HG02970 (cell line): ENCODE measurements at regions not wholly inside any gene's neighbourhood (a gene's known extent, or its start where the extent isn't known, plus 50 kb on each side); places are given as distances from the start of the nearest gene placed in this dataset.

ENCODE experiments used
- ATAC-seq: cut with Tn5 transposase; IDR thresholded peaks from one replicate; pipeline ENCODE4 v1.9.1; 2021; ENCODE audit warnings: mild to moderate bottlenecking, moderate library complexity, moderate number of reproducible peaks; ENCODE audit not compliant: unreplicated experiment, low FRiP score

DNA sequence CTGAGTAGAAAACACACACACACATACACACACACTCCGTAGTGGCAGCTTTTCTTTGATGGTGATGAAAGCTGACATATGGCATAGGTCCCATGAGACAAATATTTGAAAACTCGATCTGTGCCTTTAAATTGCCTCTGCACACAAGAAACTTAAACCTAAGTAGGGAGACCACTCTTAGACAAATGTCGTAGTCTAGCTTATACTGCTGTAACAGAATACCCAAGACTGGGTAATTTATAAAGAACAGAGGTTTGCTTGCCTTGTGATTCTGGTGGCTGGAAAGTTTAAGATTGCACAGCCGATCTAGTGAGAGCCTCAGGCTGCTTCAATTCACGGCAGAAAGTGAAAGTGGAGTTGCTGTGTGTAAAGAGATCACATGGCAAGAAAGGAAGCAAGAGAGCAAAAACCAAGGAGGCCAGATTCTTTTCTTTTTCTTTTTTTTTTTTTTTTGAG lies 489.4 kb upstream of the SORCS1 start:
- ATAC-seq: no peak

DNA sequence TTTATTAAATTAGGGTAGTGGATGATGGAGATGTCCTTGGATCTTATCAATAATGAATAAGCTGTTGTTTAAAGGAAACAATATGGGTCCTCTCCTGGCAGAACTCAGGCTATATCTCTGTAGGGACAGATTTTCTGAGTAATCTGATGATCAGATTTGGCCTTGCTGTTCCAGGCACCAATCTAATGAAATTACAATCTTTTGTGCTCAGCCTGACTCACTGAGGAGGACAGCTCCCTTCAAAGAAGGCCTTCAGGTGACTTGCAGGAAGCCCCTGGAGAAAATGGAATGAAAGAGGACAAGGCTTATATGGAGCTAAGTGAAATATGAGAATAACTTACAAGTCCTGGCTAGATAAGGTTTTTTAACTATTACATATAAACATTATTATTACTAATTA lies 486.4 kb upstream of the SORCS1 start:
- ATAC-seq: no peak

DNA sequence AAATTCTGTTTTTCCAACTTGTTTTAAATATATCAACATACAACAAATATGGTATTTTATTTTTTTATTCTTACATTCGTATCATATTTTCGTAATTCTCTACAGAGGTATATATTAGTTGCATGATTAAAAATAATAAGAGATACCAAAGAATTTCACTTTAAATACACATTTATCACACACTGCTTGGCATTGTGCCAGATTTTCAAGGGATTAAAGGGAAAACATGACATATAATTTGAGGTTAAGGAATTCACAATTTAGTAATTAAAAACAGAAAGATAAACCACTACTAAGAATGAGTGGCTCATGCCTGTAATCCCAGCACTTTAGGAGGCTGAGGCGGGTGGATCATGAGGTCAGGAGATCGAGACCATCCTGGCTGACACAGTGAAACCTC lies 484.7 kb upstream of the SORCS1 start:
- no peak for ATAC-seq

DNA sequence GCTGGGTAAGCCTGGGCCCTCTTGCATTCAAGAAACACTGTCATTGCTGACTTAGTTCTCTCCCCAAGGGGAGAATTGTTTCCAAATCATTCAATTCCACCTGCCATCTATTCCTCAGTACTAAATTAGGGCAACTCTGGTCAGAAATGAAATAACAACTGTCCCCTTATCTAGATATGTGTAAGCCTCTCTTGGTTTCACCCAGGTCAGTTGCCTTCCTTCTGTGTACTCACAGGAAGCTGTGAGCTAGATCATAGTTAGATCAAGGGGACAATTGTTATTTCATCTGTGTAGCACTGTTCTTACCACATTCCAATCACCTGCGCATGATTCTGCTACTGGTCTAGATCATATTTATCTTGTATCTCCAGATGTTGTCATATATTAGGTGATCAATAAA lies 483.0 kb upstream of the SORCS1 start:
- no peak for ATAC-seq

DNA sequence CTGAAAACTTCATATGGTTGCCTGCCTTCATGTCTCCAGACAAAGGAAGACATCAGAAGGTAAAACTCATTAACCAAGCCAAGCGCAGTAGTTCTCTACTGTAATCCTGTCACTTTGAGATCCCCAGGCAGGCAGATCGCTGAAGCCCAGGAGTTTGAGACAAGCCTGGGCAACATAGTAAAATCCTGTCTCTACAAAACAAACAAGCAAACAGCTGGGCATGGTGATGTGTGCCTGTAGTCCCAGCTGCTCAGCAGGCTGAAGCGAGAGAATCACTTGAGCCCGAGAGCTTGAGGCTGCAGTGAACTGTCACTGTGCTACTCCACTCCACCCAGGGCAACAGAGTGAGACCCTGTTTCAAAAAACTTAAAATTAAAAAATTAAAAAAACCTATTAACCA lies 467.4 kb upstream of the SORCS1 start:
- ATAC-seq: no peak

DNA sequence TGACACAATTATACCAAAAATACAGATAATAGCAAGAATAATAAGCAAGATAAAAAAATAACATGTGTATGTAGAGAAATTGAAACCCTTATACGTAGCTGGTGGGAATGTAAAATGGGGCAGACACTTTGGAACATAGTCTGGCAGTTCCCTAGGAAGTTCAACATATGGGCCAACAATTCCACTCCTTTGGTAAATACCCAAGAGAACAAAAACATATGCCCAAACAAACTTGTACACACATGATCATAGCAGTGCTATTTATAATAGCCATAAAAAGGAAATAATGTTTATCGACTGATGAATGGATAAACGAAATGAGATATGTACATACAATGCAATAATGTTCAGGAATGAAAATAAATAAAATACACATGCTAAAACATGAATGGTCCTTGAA lies 462.4 kb upstream of the SORCS1 start:
- no peak for ATAC-seq

DNA sequence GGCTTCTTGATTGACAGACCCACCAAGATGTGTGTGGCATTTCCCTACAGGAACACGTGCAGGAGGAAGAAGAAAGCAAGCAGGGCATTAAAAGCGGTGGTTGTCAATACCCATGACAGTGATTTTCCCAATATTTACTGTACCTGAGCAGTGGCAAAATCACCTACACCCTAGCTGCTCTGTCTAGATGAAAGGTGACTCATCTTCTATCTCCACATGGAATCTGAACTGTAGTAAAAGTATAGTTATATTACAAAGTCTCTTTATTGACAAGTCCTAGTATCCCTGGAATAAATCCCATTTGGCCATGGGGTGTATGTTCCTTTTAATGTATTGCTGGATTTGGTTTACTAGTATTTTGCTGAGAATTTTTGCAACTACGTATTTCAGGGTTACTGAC lies 458.8 kb upstream of the SORCS1 start:
- ATAC-seq: no peak

DNA sequence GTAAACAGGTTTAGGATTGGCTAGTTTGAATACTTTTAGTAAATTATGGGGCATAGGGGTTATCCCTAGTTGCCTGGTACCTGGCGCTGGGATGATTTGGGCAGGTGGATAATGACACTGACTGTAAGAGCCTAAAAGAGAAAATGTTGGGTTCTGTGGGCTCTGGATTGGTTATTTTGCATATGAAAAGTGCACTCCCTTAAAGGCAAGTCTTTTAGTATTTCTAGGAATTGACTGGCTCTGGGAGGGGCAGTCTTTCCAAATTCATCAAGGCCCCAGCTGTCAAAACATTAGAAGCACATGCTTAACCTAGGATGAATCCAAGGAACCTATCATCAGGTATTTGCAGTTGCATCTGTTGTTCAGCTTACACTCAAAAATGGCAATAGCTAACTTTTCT lies 454.6 kb upstream of the SORCS1 start:
- no peak for ATAC-seq

DNA sequence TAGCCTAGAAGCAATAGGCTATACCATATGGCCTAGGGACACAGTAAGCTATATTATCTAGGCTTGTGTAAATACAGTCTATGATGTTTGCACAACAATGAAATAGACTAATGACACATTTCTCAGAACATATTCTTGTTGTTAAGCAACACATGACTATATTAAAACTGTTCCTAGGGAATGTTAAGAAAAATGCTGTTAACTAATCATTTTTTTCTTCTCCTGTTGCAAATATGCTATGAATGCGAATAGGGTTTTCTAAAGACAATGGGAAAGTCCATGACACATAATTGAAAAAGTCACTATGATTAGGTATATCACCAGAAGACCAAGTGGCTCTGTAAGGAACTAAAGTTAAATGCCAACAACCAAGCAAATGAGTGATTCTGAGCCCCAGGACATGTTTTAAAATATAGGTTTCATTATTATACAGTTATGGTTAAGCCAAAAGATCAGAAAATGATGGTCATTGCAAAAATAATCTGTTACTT lies 454.0 kb upstream of the SORCS1 start:
- no peak for ATAC-seq

DNA sequence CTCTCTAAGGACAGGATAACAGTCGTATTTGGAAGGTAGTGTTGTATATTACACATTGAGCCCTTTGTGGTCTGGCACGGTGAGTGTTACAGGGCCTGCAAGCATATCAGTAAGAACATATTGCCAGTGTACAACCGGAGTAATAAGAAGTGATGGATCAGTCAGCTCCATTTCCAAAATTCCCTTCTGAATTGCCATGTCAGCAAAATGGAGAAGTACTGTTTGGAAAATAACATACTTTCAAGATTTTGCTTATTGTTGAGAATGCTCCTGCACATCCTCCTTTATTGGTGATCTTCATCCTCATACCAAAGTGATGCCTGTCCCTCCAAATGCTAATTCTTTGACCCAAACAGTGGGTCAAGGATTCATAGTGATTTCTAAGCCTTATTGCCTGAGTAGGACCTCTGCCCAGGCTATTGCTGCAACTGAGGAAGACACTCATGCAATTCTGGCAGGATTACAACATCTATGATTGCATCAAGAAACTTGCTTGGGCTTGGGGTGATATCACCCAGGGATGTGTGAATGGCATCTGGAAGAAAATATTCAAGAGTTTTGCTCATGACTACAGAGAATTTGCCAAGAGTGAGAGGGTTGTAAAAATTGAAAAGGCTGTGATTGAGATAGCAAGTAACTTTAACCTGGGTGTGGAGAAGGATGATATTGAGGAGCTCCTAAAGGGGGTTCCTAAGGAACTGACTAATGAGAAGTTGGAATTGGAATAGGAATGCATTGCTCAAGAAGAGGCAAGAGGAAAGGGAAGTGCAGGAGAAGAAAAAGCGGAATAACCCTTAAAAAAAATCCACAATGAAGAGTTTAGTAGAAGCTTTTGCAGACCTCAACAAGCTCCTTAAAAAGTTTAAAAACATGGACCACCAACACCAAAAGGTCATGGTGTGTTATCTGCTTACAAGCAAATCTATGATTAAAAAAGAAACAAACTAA lies 452.2 kb upstream of the SORCS1 start:
- ATAC-seq: no peak

DNA sequence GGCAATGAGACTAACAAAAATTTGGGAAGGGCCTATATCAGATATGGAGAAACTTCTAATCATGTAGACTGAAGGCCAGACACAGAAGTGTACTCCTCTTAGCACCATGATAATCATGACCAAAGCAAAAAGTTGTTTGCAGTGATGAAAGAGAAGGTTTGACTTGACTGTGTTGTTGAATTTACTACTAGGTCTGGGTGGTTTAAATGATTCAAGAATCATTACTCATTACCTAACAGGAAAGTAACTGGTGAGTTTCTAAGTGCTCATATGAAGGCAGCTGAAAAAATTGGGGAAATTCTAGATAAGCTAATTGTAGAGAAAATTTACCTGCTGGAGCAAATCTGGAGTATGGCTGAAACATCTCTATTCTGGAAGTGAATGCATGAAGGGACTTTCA lies 451.5 kb upstream of the SORCS1 start:
- no peak for ATAC-seq

DNA sequence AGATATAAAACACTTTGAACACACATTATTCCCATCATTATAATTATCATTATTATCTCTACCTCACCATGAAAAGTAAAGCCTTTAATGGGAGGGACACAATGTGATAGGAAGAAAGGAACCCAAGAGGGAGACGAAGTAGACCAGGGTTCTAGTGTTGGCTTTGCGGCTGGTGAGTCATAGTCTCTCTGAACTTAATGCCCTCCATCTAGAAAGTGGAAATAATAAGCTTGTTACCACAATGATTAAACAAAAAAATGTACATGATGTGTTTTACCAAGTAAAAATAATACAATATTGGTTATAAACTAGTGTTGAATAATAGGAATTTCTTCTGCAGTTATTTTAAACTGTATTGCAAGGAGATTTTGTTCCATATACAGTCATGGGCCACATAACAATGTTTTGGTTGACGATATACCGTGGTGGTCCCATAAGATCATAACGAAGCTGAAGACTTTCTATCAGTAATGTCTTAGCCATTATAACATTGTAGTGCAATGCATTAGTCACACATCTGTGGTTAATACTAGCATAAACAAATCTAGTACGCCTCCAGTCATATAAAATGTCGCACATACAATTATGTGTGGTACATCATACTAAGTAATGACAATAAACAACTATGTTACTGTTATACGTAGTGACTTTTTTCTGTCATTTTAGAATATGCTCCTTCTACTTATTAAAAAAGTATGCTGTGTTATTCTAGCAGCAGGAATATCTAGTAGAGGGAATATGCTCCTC lies 450.6 kb upstream of the SORCS1 start:
- ATAC-seq: no peak

DNA sequence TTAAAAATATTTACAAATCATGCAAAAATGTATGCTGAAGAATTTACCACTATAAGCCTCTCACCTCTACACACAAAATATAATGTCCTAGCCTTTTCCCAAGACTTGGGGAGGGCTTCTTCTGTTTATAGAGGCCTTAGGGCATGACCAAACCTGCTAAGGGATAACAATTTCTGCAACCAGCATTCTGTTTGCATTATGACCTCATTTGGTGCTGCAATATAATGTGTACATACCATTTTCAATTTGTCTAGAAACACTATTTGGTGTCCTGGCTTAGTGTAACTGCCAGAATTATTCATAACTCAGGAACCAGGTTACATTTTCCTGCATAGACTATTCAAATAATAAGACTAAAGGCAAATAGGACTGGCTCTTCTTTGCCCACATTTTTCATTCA lies 446.6 kb upstream of the SORCS1 start:
- ATAC-seq: no peak

DNA sequence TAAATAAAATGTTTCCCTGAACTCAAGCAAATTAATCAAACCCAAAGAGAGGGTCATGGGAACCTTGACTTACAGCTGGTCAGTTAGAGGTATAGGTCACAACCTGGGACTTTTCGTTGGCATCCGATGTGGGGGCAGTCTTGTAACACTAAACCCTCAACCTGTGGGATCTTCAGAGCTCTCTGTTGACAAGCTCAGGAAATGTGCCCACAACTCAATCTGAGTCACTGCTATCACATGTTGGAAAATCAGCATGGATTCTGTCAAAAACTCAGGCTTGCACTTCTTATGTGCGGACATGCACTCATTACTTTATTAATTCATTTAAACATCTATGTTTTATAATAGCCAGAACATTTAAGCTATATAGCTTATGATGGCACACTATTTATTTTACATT lies 424.6 kb upstream of the SORCS1 start:
- no peak for ATAC-seq

DNA sequence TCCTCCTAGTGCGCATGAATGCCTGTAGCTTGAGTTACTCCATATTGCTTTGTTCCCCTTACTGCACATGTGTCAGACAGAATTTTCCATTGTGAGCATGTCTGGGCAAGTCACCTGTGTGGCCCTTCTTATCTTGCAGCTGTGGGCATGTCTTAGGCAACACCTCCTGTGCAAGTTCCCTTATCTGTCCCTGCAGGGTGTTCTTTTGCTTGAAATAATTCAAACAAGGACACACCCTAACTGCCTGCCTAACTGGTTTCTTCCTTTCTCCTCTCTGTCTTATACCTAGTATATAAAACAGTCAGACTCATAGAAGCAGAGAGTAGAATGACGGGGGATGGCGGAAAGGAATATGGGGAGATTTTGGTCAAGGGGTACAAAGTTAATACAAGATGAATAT lies 421.1 kb upstream of the SORCS1 start:
- ATAC-seq: no peak

DNA sequence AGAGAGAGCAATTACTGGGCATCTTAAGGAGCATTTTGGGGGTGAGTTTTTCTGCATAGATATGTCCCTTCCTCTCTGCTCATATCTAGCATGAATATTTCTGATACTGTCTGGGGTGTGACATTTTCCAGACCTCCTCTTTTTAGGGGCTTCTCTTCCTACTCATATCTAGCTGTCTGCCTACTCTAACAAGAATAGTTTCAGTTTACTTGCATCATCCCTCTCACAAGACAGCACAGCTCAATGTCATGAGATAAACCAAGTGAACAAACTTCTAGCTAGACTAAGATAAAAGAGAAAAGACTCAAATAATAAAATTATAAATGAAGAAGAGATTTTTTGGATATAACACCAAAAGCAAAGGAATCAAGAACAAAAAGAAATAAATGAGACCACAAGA lies 419.5 kb upstream of the SORCS1 start:
- ATAC-seq: no peak

DNA sequence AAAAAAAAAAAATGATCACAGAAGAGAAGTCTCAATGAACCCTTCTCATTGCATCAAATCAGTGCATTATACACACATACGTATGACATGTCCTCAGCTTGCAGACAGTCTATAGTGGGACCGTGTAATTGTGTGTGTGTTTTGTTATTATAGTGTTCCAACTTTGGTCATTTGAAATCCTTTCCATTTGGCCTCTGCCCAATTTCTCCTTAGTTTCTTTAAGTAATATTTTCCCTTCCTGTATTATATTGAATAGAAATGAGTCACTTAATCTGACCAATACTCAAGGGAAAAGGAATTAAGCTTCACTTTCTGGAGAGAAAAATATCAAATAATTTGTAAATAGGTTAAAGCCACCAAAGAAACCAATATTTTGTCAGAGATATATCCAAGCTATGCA lies 415.5 kb upstream of the SORCS1 start:
- ATAC-seq: no peak

DNA sequence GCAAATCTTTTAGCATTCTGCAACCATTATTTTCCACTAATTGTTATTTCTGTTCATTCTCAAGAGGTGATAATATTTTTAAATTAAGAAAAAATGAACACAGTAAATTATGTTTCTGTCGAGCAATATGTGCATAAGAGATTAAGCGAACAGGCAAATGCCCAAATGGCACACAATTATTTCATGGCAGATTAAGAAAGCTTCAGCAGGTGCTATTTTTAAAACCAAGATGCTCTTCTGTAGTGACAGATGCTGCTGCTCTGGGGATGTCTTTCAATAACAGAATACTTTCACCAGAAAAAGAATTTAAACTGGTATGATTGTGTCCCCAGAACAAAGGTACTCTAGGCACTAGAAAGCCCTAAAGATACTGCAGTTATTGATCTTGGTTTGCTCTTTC lies 412.7 kb upstream of the SORCS1 start:
- no peak for ATAC-seq

DNA sequence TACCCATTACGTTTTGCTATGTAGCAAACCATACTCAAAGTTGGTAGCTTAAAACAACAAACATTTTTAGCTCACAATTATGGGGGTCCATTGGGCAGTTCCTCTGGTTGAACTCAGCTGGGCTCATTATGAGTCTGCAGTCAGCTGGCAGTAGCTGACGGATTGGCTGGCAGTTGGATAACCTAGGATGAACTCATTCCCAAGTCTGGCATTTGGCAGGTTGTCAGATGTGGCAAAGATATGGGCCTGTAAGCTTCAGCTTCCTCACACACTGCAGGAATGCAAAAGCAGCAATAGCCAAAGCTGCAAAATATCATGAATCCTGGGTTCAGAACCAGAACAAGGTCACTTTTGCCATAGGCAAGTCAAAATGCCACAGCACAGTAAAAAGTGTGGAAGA lies 412.2 kb upstream of the SORCS1 start:
- no peak for ATAC-seq

DNA sequence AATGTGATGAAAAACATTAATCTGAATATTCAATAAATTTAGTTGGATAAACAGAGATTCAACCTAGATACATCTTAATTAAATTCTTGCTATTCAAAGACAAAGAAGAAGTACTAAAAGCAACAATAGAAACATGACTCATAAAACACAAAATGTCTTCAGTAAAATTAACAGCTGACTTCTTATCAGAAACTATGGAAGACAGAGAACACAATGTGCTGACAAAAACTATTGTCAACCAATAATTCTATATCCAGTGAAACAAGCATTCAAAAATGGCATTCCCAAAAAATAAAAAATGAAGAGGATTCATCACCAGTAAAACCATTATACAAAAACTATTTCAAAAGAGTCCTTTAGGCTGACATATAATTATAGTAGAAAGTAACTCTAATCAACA lies 400.5 kb upstream of the SORCS1 start:
- ATAC-seq: no peak

DNA sequence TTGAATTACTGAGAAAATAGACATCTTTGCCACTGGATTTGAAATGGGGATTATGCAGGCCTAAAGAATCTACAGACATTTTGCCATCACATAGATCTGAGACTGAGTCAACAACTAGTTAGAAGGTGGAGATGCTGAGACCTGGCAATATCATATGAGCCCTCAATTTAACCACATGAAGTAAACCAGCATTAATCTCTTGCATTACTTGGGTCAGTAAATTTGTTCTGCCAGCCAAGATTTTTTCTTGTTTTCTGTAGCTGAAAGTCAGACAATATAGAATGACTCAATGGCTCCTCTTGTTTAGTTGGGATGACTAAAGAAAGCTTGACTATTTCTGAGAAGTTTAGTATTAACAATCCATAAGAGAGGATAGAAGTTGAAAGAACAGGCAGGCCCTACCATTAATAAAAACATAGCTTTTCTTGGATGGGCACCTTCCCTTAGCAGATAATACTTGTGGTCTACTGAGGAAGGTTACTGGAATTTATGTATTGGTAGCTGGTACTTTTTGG lies 396.7 kb upstream of the SORCS1 start:
- ATAC-seq: no peak
